H1 (cell line): ENCODE measurements at regions not wholly inside any gene's neighbourhood (a gene's known extent, or its start where the extent isn't known, plus 50 kb on each side); places are given as distances from the start of the nearest gene placed in this dataset.

Experiments used
- CTCF ChIA-PET: fragments of 300-600 bp; sonication (Branson Sonifier 250); formaldehyde crosslinking; loops from one replicate; lab custom pipeline; 2021; ENCODE audit not compliant: partially characterized antibody; lab: Charles Lee
- POLR2A ChIA-PET: fragments of 300-600 bp; sonication (Branson Sonifier 250); formaldehyde crosslinking; loops from one replicate; lab custom pipeline; 2021; ENCODE audit warnings: inconsistent platforms; ENCODE audit not compliant: partially characterized antibody; lab: Charles Lee
- DNase-seq, 2 experiments: peaks; one replicate each; pipeline versions ENCODE4 v3.0.0 to v3.0.0-alpha.2; 2010 to 2022; ENCODE audit warnings: low spot score in 2 of 2, low read depth in 1 of 2, mixed read lengths in 1 of 2
- FAIRE-seq: peaks from 2 replicates; lab custom pipeline; 2011; peaks lifted over from hg19 to GRCh38; lab: Jason Lieb, UNC
- H2AFZ ChIP-seq: 2 replicates; pipeline ENCODE4 v1.8.1; 2012; ENCODE audit warnings: low read length, inconsistent platforms
- H2AK5ac ChIP-seq: 2 replicates; pipeline ENCODE4 v1.6.1; 2013; ENCODE audit warnings: low read depth, low read length
- H2BK120ac ChIP-seq: replicated peaks from 2 replicates; pipeline ENCODE3; 2013; ENCODE audit warnings: low read depth, low read length, inconsistent platforms
- H2BK12ac ChIP-seq: 2 replicates; pipeline ENCODE4 v1.6.1; 2013; ENCODE audit warnings: low read depth, low read length
- H2BK15ac ChIP-seq: 2 replicates; pipeline ENCODE4 v1.6.1; 2013; ENCODE audit warnings: low read length
- H2BK20ac ChIP-seq: 2 replicates; pipeline ENCODE4 v1.6.1; 2013; ENCODE audit warnings: low read length
- H2BK5ac ChIP-seq: 2 replicates; pipeline ENCODE4 v1.6.1; 2013; ENCODE audit warnings: low read depth, low read length
- H3K14ac ChIP-seq: 2 replicates; pipeline ENCODE4 v1.6.1; 2013; ENCODE audit warnings: inconsistent platforms; ENCODE audit not compliant: insufficient read length
- H3K18ac ChIP-seq: 2 replicates; pipeline ENCODE4 v1.6.1; 2013; ENCODE audit warnings: low read length; ENCODE audit errors: extremely low read depth
- H3K23ac ChIP-seq: 2 replicates; pipeline ENCODE4 v1.6.1; 2013; ENCODE audit warnings: inconsistent platforms; ENCODE audit not compliant: insufficient read length
- H3K23me2 ChIP-seq: 2 replicates; pipeline ENCODE4 v1.6.1; 2013; ENCODE audit warnings: low read depth, low read length
- H3K27ac ChIP-seq: 2 replicates; pipeline ENCODE4 v1.6.1; 2011; ENCODE audit warnings: low read depth, low read length, inconsistent platforms
- H3K27me3 ChIP-seq, 4 experiments: replicated peaks in 1 of 4; 1 replicate in 1 of 4; 2 replicates in 3 of 4; pipeline versions ENCODE4 v1.6.1 to v1.8.1; 2011 to 2013; ENCODE audit warnings: low read length in 3 of 4, mild to moderate bottlenecking in 3 of 4, inconsistent platforms in 2 of 4, mixed read lengths in 2 of 4, moderate library complexity in 1 of 4; ENCODE audit not compliant: control insufficient read depth in 3 of 4, insufficient read depth in 3 of 4; ENCODE audit errors: extremely low read depth in 1 of 4
- H3K36me3 ChIP-seq, 4 experiments: 2 replicates each; pipeline versions ENCODE4 v1.6.1 to v1.8.1; 2011 to 2013; ENCODE audit warnings: mild to moderate bottlenecking in 4 of 4, low read length in 3 of 4, moderate library complexity in 2 of 4, control low read depth in 1 of 4, inconsistent platforms in 1 of 4; ENCODE audit not compliant: insufficient read depth in 4 of 4, control insufficient read depth in 2 of 4
- H3K4ac ChIP-seq: replicated peaks from 2 replicates; pipeline ENCODE3; 2013; ENCODE audit warnings: low read length, low read depth, mixed read lengths, inconsistent platforms; ENCODE audit not compliant: insufficient read length
- H3K4me1 ChIP-seq, 4 experiments: replicated peaks in 1 of 4; 1 replicate in 1 of 4; 2 replicates in 3 of 4; pipeline versions ENCODE4 v1.6.1 to v1.8.1; 2011 to 2013; ENCODE audit warnings: low read length in 3 of 4, inconsistent platforms in 2 of 4, mixed read lengths in 1 of 4; ENCODE audit not compliant: insufficient read depth in 4 of 4, control insufficient read depth in 3 of 4
- H3K4me2 ChIP-seq, 2 experiments: 2 replicates each; pipeline versions ENCODE4 v1.6.1 to v1.8.1; 2011 to 2013; ENCODE audit warnings: low read depth in 2 of 2, low read length in 2 of 2, control low read depth in 1 of 2, inconsistent platforms in 1 of 2, mild to moderate bottlenecking in 1 of 2; ENCODE audit not compliant: insufficient read depth in 1 of 2
- H3K4me3 ChIP-seq, 4 experiments: fragments of 200-600, 300-600 bp in 1 of 4; sonication (generic), shearing (Covaris generic), sonication (Bioruptor Twin) in 1 of 4; 2 replicates each; pipeline versions ENCODE4 v1.5.1 to v1.8.1; 2011 to 2016; ENCODE audit warnings: low read length in 4 of 4, low read depth in 3 of 4, control low read depth in 2 of 4, inconsistent platforms in 2 of 4, mild to moderate bottlenecking in 2 of 4, mixed read lengths in 1 of 4, moderate library complexity in 1 of 4; ENCODE audit not compliant: insufficient read depth in 2 of 4; ENCODE audit errors: extremely low read depth in 1 of 4
- H3K56ac ChIP-seq: replicated peaks from 2 replicates; pipeline ENCODE3; 2013; ENCODE audit warnings: low read depth, mild to moderate bottlenecking, mixed read lengths, low read length, inconsistent platforms; ENCODE audit not compliant: insufficient read length
- H3K79me1 ChIP-seq: 2 replicates; pipeline ENCODE4 v1.6.1; 2013; ENCODE audit warnings: low read depth, low read length, control low read depth
- H3K79me2 ChIP-seq, 2 experiments: 2 replicates each; pipeline versions ENCODE4 v1.6.1 to v1.8.1; 2012 to 2013; ENCODE audit warnings: low read length in 2 of 2, mild to moderate bottlenecking in 2 of 2, inconsistent platforms in 1 of 2; ENCODE audit not compliant: insufficient read depth in 2 of 2, control insufficient read depth in 1 of 2
- H3K9ac ChIP-seq, 4 experiments: replicated peaks in 1 of 4; 1 replicate in 1 of 4; 2 replicates in 3 of 4; pipeline versions ENCODE4 v1.6.1 to v1.8.1; 2011 to 2013; ENCODE audit warnings: low read depth in 3 of 4, low read length in 3 of 4, control low read depth in 2 of 4, mild to moderate bottlenecking in 2 of 4, moderate library complexity in 2 of 4, inconsistent platforms in 1 of 4; ENCODE audit errors: extremely low read depth in 1 of 4
- H3K9me3 ChIP-seq, 2 experiments: 2 replicates each; pipeline versions ENCODE4 v1.6.1 to v1.8.1; 2012 to 2013; ENCODE audit warnings: mild to moderate bottlenecking in 2 of 2, moderate library complexity in 2 of 2, control low read depth in 1 of 2, inconsistent platforms in 1 of 2, low read depth in 1 of 2, low read length in 1 of 2, mixed read lengths in 1 of 2; ENCODE audit not compliant: insufficient read depth in 2 of 2
- H4K20me1 ChIP-seq, 2 experiments: replicated peaks in 1 of 2; 2 replicates each; pipeline versions ENCODE3 to v1.8.1; 2011 to 2013; ENCODE audit warnings: inconsistent platforms in 2 of 2, low read length in 2 of 2, mild to moderate bottlenecking in 1 of 2; ENCODE audit not compliant: insufficient read depth in 2 of 2, control insufficient read depth in 1 of 2
- H4K5ac ChIP-seq: 2 replicates; pipeline ENCODE4 v1.6.1; 2013; ENCODE audit warnings: low read length, low read depth, mixed read lengths, inconsistent platforms; ENCODE audit not compliant: insufficient read length
- H4K8ac ChIP-seq: 2 replicates; pipeline ENCODE4 v1.8.0; 2013; ENCODE audit warnings: mild to moderate bottlenecking, moderate library complexity, low read length, inconsistent platforms; ENCODE audit not compliant: insufficient read depth; ENCODE audit errors: extremely low read depth
- H4K91ac ChIP-seq: replicated peaks from 2 replicates; pipeline ENCODE3; 2013; ENCODE audit warnings: low read length, mixed read lengths, inconsistent platforms; ENCODE audit not compliant: insufficient read length
- EP300 ChIP-seq, 2 experiments: IDR thresholded peaks; 1 replicate in 1 of 2; 2 replicates in 1 of 2; pipeline ENCODE4 v1.6.1; 2011 to 2012; ENCODE audit warnings: low read depth in 2 of 2, low read length in 2 of 2, mild to moderate bottlenecking in 2 of 2, borderline replicate concordance in 1 of 2, inconsistent platforms in 1 of 2, moderate library complexity in 1 of 2
- GTF2F1 ChIP-seq: IDR thresholded peaks from 2 replicates; pipeline ENCODE4 v1.6.1; 2012; ENCODE audit warnings: low read depth, low read length, improper control_type of control experiment, borderline replicate concordance
- KDM5A ChIP-seq: fragments of 200-600 bp; IDR thresholded peaks from 2 replicates; pipeline ENCODE4 v1.7.1; 2012; ENCODE audit warnings: mild to moderate bottlenecking, low read length, inconsistent platforms, mixed read lengths
- POU5F1 ChIP-seq: IDR thresholded peaks from 2 replicates; pipeline ENCODE4 v1.6.1; 2011; ENCODE audit warnings: low read depth, mild to moderate bottlenecking, low read length, moderate library complexity
- RAD21 ChIP-seq, 2 experiments: IDR thresholded peaks in 1 of 2; conservative IDR thresholded peaks in 1 of 2; 2 replicates each; pipeline ENCODE4 v1.6.1; 2011; ENCODE audit warnings: low read depth in 2 of 2, low read length in 2 of 2, improper control_type of control experiment in 1 of 2, inconsistent platforms in 1 of 2, mild to moderate bottlenecking in 1 of 2, moderate library complexity in 1 of 2
- SAP30 ChIP-seq: fragments of 300-600 bp; sonication (generic); IDR thresholded peaks from 2 replicates; pipeline ENCODE4 v1.7.1; 2012; ENCODE audit warnings: low read length, moderate library complexity, mild to moderate bottlenecking, inconsistent platforms; ENCODE audit not compliant: insufficient read depth, insufficient replicate concordance
- SRF ChIP-seq: IDR thresholded peaks from 2 replicates; pipeline ENCODE4 v1.6.1; 2011; ENCODE audit warnings: mild to moderate bottlenecking, low read depth, low read length, moderate library complexity
- TCF12 ChIP-seq: IDR thresholded peaks from 2 replicates; pipeline ENCODE4 v1.6.1; 2011; ENCODE audit warnings: low read depth, mild to moderate bottlenecking, low read length
- ZNF274 ChIP-seq: IDR thresholded peaks from 2 replicates; pipeline ENCODE4 v1.7.0; 2012; ENCODE audit warnings: low read length, borderline replicate concordance; ENCODE audit errors: extremely low read depth
- WGBS, 2 experiments: shearing (Covaris generic) in 1 of 2; methylation state at CpG; one replicate each; pipeline versions ENCODE4 v1.1.6 to v1.1.7; 2013 to 2015; ENCODE audit warnings: low lambda C conversion rate in 2 of 2, mixed read lengths in 2 of 2, inconsistent platforms in 1 of 2, low coverage in 1 of 2, missing lambda C conversion rate in 1 of 2; ENCODE audit not compliant: insufficient replicate concordance in 2 of 2, insufficient coverage in 1 of 2, insufficient read length in 1 of 2; ENCODE audit errors: extremely low coverage in 1 of 2, missing lambda C conversion rate in 1 of 2; 5-methylcytosine and 5-hydroxymethylcytosine counted together
- TF ChIP-seq, protein P1 (sequence below), 3 experiments: IDR thresholded peaks; 1 replicate in 2 of 3; 2 replicates in 1 of 3; pipeline versions ENCODE4 v1.5.1 to v1.6.1; 2011; ENCODE audit warnings: low read length in 3 of 3, mild to moderate bottlenecking in 3 of 3, inconsistent platforms in 2 of 3, low read depth in 1 of 3, moderate library complexity in 1 of 3; ENCODE audit not compliant: insufficient read depth in 1 of 3; ENCODE audit errors: control extremely low read depth in 1 of 3

DNA sequence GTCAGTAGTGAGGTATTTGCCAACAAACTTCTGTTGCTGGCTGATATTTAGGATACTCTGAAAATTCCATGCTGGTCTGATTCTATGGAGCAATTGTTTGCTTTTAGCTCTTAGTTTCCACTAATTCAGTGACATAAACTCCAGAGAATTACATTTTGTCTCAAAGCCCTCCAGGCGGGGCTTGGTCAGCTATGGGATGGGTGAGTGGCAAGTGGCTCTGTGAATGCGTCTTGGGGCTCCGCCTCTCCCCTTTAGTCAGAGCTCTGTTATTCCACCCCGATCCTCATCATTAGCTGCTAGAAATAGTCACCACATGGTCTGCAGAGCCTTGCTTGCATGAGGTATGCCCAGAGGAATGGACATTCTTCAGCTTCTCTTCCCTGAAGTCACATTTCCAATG lies 540.6 kb downstream of the QKI start:
- Histone ChIP-seq H3K18ac (peak overlapping the region; percentile 53; the same call in 1 of the 2 replicates), H3K9me3 (no peaks in the 10 kb centered on the region), H3K23me2 (no peaks in the 10 kb centered on the region; the same call in 1 of the 2 replicates), H3K27ac (no peak overlapping the region), H3K4me1 (peaks cover 4 to 9% (median 6%) of the 10 kb centered on the region in 4 experiments), H3K36me3 (no peaks in the 10 kb centered on the region), H3K79me2 (no peaks in the 10 kb centered on the region), H3K27me3 (no peaks in the 10 kb centered on the region), H3K79me1 (no peaks in the 10 kb centered on the region), H2AK5ac (no peak overlapping the region), H4K20me1 (no peaks in the 10 kb centered on the region), H3K4ac (no peak overlapping the region), H3K4me2 (no peak overlapping the region), H2BK12ac (no peak overlapping the region), H4K5ac (no peak overlapping the region), H2BK120ac (no peak overlapping the region), H2BK20ac (peak overlapping the region; percentile 3; the same call in 1 of the 2 replicates), H2BK15ac (no peak overlapping the region), H3K23ac (no peak overlapping the region), H3K4me3 (no peak overlapping the region), H2AFZ (no peak overlapping the region), H3K56ac (no peak overlapping the region), H4K8ac (no peak overlapping the region), H3K9ac (no peak overlapping the region), H2BK5ac (no peak overlapping the region), H3K14ac (no peak overlapping the region), H4K91ac (no peak overlapping the region)
- 79% methylated on average over 4 of the region's 4 CpGs; no CpG with 5 or more reads in 1 of the 2 experiments for WGBS, 2 experiments
- FAIRE-seq (no peak), DNase-seq (no peak)
- CTCF ChIA-PET: interaction anchor here (0.6 to 2.6 kb wide), 11 partner anchors 9 to 532 kb away, joined by 3 to 16 read pairs (median 3); no protein-coding TSS in a partner anchor
- POLR2A ChIA-PET: interaction anchor here (1.6 kb wide), 1 partner anchor 11 kb away, joined by 6 read pairs; no protein-coding TSS in a partner anchor
- TF ChIP-seq ZNF274: no peak
- TF ChIP-seq SAP30: no peak
- TF ChIP-seq, protein P1, sequence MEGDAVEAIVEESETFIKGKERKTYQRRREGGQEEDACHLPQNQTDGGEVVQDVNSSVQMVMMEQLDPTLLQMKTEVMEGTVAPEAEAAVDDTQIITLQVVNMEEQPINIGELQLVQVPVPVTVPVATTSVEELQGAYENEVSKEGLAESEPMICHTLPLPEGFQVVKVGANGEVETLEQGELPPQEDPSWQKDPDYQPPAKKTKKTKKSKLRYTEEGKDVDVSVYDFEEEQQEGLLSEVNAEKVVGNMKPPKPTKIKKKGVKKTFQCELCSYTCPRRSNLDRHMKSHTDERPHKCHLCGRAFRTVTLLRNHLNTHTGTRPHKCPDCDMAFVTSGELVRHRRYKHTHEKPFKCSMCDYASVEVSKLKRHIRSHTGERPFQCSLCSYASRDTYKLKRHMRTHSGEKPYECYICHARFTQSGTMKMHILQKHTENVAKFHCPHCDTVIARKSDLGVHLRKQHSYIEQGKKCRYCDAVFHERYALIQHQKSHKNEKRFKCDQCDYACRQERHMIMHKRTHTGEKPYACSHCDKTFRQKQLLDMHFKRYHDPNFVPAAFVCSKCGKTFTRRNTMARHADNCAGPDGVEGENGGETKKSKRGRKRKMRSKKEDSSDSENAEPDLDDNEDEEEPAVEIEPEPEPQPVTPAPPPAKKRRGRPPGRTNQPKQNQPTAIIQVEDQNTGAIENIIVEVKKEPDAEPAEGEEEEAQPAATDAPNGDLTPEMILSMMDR (IDR thresholded peaks at IDR 0.05; ENCODE audit: control extremely low read depth in 1 of 3, insufficient read depth in 1 of 3, low read depth in 1 of 3, low read length in 3 of 3): no peak
- no peak for TF ChIP-seq POU5F1
- TF ChIP-seq RAD21 (IDR thresholded peaks at IDR 0.05 in 1 of 2, conservative IDR thresholded peaks at IDR 0.05 in 1 of 2; ENCODE audit: low read depth in 2 of 2, low read length in 2 of 2): no peak
- no peak for TF ChIP-seq TCF12
- TF ChIP-seq EP300 (IDR thresholded peaks at IDR 0.05; ENCODE audit: borderline replicate concordance in 1 of 2, low read depth in 2 of 2, low read length in 2 of 2): no peak
- TF ChIP-seq SRF: no peak
- TF ChIP-seq GTF2F1: no peak
- TF ChIP-seq KDM5A: no peak
